ENCODE measurements at regions not wholly inside any gene's neighbourhood (a gene's known extent, or its start where the extent isn't known, plus 50 kb on each side); places are given as distances from the start of the nearest gene placed in this dataset.
A peak's percentile ranks its signal among the peaks of the same experiment; 100 is the strongest.
"Not testable (repeated sequence)": the region's sequence is repeated elsewhere in the genome, so short reads cannot be mapped to it uniquely, and the experiment has no call there.

DNA sequence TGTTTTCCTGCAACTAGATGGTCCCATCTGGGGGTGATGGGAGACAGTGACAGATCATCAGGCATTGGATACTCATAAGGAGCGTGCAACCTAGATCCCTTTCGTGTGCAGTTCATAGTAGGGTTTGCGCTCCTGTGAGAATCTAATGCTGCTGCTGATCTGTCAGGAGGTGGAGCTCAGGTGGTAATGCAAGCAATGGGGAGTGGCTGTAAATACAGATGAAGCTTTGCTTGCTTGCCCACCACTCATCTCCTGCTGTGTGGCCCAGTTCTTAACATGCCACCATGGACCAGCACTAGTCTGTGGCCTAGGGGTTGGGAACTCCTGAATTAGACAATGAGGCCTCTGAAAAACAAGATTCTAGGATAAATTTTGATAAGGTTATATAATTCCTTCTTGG, 430.6 kb downstream of the KCNJ2 start:
- DNase-seq (ENCODE audit: low spot score); ATAC-seq: not testable (repeated sequence)

DNA sequence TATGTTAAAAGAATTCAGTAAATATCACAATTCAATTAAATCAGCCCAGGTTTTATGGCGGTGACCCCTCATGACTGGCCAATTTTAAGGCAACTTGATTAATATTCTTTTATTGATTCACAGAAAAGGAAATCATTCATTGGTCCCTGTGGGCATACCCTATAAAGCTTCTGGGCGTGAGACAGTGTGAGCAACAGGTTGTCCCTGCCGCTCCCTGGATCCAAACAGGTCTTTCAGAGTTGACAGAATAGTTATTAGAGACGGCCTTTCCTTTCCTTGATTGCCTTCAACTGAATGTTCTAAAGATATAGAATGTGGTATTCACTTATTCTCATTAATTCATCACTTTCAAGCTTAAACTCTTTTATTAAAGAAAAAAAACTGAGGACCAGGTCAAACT, 433.9 kb downstream of the KCNJ2 start:
- ATAC-seq, result no peak
- intact Hi-C loops (cut with DNase I), result no loop called here
- no peak for DNase-seq (ENCODE audit: low spot score)

More for the DNA sequence above, 430.6 kb downstream of the KCNJ2 start:
- intact Hi-C loops (cut with DNase I), result not testable (repeated sequence)

DNA sequence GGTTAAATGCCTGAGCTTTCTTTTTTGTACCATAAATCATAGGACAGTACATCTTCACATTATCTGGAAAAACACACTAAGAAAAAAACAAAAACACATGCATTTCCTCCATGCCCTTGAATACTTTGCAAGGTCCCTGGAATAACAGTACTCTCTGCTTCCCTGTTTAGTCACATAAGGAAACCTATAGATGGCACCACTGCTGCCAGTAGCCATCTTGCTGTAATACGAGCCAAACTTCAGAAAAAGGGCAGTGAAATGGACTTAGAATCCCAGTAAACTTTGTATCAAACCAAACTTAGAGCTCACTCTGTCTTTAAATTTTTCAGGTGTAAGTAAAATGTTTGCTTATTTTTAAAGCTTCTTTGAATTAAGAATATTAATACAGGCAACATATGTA, 435.5 kb downstream of the KCNJ2 start:
- intact Hi-C loops (cut with DNase I), result no loop called here
- ATAC-seq (no peak), DNase-seq (ENCODE audit: low spot score) (no peak)

- intact Hi-C loops (cut with DNase I), result no loop called here
- no peak for ATAC-seq
- DNase-seq (ENCODE audit: low spot score), result no peak
Measured at GRCh38 chr17:70606086-70606485, 436.8 kb downstream of the KCNJ2 start.

DNA sequence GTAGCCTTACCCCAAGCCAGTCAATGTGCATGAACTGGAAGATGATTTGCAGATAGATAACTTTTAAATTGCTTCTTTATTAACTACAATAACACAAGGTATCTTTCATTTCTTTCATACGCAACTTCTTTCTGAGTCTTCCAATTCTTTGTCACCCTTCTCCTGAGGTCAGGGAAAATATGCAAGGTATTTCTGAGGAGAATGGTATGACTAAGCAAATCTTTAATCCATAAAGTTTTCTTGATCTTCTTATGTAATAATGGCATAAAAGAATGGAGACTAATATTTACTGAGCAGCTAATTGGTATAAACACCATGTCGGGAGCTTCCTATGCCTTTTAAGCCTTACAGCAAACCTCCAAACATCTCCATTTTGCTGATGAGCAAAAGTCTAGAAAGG, 438.9 kb downstream of the KCNJ2 start:
- intact Hi-C loops (cut with DNase I), result no loop called here
- DNase-seq (ENCODE audit: low spot score), result no peak
- ATAC-seq, result no peak

GRCh38 chr17:70608957-70609356, 439.6 kb downstream of the KCNJ2 start:
- ATAC-seq (no peak), DNase-seq (ENCODE audit: low spot score) (no peak)
- intact Hi-C loops (cut with DNase I), result no loop called here

GRCh38 chr17:70609566-70609965, 440.2 kb downstream of the KCNJ2 start:
- DNase-seq (ENCODE audit: low spot score), result no peak
- no peak for ATAC-seq
- intact Hi-C loops (cut with DNase I), result no loop called here

DNA sequence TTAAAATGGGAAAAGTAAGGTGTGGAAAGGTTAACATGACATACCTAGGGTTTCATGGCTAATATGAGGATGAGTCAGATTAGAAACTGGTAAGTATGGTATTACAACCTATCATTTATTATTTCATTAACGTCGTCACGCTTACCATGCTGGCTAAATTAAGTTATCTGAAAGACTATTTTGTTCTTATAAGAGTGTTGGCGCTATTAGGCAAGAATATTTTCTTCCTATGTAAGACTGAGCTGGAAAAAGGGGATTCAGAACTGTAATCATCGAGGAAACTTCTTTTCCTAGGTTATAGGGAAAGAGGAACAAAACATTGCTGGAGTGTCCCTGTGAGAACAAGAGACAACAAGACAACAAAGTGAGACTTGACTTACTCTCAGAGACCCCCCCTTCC, 440.8 kb downstream of the KCNJ2 start:
- DNase-seq (ENCODE audit: low spot score) (no peak), ATAC-seq (no peak)
- intact Hi-C loops (cut with DNase I), result no loop called here

GRCh38 chr17:70613681-70614080, 444.3 kb downstream of the KCNJ2 start:
- intact Hi-C loops (cut with DNase I), result no loop called here
- ATAC-seq (no peak), DNase-seq (ENCODE audit: low spot score) (no peak)

- DNase-seq (ENCODE audit: low spot score) (no peak), ATAC-seq (no peak)
- intact Hi-C loops (cut with DNase I), result no loop called here
Measured at GRCh38 chr17:70615831-70616230, 446.5 kb downstream of the KCNJ2 start.

DNA sequence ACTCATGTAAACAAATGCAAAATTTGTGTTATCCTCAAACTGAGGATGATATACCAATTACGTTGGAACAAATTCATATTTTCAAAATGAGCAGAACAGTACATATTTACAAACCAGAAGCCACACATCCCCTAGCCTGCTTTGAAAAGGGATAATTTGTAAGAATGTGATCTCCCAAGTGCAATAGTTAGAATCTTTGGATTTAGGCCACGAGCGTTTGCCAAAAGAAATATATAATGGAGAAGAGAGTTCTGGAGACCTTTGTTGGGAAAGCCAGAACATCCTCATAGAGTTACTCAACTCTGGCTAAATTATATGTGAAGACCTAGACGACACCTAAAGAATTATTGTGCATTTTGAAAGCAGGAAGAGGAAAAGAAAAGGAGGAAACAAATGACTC, 449.3 kb downstream of the KCNJ2 start:
- intact Hi-C loops (cut with DNase I), result no loop called here
- no peak for DNase-seq (ENCODE audit: low spot score)
- ATAC-seq, result no peak

GRCh38 chr17:70621566-70621965, 452.2 kb downstream of the KCNJ2 start:
- no peak for ATAC-seq
- DNase-seq (ENCODE audit: low spot score), result no peak
- intact Hi-C loops (cut with DNase I), result no loop called here

DNA sequence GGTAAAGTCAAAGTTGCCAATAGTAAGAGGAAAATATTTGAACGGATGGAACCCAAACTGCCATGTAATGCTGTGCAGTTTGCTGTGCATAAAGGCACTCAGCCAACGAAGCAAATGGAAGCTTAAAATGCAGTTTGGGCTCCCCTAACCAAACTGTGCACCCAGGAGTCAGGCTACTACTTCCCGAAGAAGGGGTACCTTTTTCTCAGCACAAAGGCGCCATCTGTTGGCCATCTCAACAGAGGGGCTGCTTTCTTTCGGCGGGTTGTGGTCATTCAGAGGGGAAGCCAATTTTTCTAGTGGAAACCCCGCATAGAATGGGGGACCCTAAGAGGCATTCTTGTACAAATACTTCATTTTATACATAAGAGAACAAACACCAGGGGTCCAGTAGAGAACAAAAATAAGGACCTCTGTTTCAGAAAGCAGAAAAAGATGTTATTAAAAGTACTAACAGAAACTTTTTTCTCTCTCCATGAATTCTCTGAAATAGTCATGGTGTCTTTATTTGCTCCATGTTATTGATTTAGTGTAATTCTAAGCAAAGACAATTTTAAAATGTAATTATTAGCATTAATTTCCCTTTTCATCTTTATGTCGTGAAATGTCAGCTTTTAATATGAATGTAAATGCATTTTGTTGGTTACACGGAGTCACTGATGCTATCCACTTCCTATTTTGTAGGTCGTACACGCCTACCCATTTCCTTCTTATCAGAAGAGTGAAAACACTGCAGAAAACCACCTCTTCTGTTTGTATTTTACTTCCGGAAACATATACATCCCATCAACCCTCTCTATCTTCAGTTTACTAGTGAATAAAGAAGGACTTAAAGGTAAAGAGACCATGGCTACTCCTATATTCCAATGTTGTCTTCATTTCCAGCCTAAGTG, 453.3 kb downstream of the KCNJ2 start:
- intact Hi-C loops (cut with DNase I), result no loop called here
- peak; percentile 28 for ATAC-seq
- peak; percentile 74 for DNase-seq (ENCODE audit: low spot score)

DNA sequence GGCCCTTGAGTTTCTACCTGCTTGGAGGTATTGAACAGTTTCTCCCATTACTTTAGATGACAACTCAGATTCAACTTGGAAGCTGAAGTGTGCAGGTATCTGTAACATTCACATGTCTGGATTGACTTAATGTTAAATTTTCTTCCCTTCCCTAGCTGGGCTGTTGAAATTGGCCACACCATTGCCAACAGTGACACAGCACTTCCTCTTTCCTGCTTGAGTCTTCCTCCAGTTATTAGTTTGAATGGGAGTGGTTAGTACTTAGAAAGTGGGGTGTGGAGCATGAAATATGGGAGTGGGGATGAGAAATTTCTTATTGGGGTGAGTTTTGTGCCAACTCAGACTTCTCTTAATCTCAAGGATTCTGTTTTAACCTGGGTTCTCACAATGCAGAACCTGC, 454.9 kb downstream of the KCNJ2 start:
- no peak for ATAC-seq
- intact Hi-C loops (cut with DNase I), result no loop called here

DNA sequence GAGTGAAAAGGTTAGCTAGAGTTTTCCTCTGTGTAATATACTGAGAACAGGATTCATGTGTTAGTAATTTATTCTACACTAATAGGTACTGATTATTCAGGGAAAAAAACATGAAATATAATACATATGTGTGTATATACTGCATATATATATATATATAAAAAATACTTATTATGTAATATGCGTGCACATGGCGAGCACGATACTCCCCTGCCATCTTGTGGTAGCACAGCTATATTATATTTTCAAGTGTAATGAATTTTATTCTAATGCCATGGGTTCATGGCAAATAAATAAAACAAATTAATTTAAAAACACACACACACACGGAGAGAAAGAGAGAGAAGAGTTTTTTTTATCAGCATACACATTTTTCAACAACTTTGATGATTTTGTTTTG, 460.6 kb downstream of the KCNJ2 start:
- no peak for ATAC-seq
- intact Hi-C loops (cut with DNase I), result no loop called here

More for the DNA sequence above, 454.9 kb downstream of the KCNJ2 start:
- DNase-seq (ENCODE audit: low spot score), result no peak

GRCh38 chr17:70636517-70637133, 467.3 kb downstream of the KCNJ2 start:
- ATAC-seq (no peak), DNase-seq (ENCODE audit: low spot score) (no peak)
- intact Hi-C loops (cut with DNase I), result no loop called here

More for the DNA sequence above, 460.6 kb downstream of the KCNJ2 start:
- DNase-seq (ENCODE audit: low spot score), result no peak

DNA sequence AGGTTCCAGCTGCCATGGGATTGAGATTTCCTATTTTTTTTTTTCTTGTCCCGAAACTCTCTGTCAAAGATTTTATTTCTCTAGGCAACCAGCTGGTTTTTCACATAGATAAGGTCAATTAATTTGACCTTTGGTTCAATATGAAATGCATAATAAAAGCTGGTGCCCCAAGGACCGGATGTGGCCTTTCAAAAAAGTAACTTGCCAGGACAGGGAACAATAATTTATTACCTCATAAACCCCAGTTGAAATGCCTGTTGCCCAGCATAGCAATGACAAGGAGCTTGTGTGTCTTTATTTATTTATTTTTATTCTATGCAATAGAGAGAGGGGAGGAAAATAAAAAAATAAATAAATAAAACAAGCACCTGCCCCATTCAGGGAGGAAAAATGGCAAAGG, 472.7 kb downstream of the KCNJ2 start:
- ATAC-seq, result no peak
- intact Hi-C loops (cut with DNase I), result no loop called here

GRCh38 chr17:70644096-70644495, 474.8 kb downstream of the KCNJ2 start:
- ATAC-seq (no peak), DNase-seq (ENCODE audit: low spot score) (no peak)
- intact Hi-C loops (cut with DNase I), result no loop called here

More for the DNA sequence above, 472.7 kb downstream of the KCNJ2 start:
- no peak for DNase-seq (ENCODE audit: low spot score)

DNA sequence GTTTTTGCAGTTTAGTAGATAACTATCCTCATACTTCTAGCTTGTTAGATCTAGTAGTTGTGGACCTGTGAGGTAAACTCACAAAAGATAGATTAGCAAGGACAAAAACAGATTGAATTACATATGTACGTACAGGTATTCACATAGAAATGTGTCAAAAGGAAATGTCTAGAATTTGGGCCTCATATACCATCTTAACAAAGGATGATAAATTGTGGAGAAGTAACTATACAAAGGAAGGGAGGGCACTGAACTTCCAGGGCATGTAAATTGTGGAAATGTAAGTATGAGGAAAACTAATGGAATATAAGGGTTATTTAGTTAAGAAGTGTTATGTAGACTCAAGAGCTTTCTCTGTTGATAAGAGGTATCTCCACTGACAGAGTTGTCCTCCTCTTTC, 477.3 kb downstream of the KCNJ2 start:
- no peak for DNase-seq (ENCODE audit: low spot score)
- intact Hi-C loops (cut with DNase I), result no loop called here
- ATAC-seq, result no peak

DNA sequence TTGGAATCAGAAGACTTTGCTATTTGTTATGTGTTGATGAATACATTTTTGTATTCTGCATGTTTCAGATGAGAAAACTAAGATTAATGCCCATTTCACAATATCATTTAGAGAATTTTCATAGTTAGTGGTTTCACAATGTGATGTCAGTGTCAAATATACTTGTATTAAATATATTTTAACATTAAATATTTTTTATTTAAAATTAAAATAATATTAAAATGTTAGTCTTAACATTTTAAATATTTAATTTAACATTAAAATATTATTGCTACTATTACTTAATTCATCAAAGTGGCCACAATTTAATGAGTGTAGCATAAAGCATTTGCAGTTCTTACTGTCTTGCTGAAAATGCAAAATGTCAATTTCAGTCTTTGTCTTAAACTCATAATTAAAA, 478.8 kb downstream of the KCNJ2 start:
- DNase-seq (ENCODE audit: low spot score), result no peak
- ATAC-seq, result no peak
- intact Hi-C loops (cut with DNase I), result no loop called here

- DNase-seq (ENCODE audit: low spot score) (no peak), ATAC-seq (no peak)
- intact Hi-C loops (cut with DNase I), result no loop called here
Measured at GRCh38 chr17:70653850-70654249, 484.5 kb downstream of the KCNJ2 start.

Measured in sciatic nerve (tissue), 2 donors.